ENCODE measurements at regions not wholly inside any gene's neighbourhood (a gene's known extent, or its start where the extent isn't known, plus 50 kb on each side); places are given as distances from the start of the nearest gene placed in this dataset.

DNA sequence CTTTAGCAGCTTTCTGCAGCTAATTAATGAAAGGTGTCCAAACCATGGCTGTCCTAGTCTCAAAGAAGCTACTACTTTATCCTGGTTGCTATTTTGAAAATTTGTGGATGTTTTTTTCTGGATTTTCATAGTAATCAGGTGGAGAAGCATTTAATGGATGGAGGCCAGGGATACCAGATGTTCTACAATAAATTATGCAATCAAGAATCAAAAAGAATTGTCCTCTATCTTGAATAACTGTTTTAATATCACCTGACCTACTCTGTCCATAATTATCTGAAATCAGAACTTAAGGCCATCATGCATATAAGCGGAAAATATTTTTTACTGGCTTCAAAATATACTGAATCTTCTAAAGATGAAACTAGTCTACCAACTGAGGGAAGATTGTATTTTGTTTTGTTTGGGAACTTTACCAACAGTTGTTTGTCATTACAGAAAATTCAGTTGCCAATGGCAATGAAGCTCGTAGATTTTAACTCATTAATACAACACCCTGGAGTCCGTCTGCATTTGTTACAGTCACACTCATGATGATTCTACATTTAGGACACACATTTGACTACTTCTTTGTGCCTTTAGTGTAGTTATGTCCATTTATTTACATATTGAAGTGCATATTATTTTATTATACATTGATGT lies 762.3 kb upstream of the GRM7 start:
- no peak for DNase-seq (ENCODE audit: low spot score)

DNA sequence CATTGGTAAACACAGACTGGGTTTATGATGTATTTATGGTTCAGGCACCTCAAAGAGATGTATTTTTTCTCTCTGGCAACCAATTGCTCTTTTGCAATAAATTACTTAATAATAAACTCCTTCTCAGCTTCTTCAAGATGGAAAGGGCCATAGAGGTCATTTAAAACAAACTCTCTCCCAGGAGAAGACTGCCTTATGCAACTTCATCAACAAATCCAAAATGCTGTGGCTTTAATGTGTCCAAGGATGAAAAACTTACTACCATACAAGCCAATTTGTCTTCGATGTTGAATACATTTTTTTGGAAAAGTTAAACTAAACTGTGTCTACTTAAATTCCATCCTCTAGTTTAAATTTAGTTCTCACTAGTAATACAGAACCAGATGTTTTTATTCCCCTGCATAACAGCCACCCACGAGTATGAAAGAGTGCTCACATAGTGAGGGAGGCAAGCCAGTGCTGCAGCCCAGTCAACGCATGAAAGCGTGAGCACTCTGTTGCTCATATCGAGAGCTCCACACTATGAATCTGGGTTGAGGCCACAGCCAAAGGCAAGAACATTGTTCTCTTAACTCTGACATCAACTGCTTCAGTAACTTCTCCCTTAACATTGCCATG lies 761.3 kb upstream of the GRM7 start:
- no peak for DNase-seq (ENCODE audit: low spot score)

DNA sequence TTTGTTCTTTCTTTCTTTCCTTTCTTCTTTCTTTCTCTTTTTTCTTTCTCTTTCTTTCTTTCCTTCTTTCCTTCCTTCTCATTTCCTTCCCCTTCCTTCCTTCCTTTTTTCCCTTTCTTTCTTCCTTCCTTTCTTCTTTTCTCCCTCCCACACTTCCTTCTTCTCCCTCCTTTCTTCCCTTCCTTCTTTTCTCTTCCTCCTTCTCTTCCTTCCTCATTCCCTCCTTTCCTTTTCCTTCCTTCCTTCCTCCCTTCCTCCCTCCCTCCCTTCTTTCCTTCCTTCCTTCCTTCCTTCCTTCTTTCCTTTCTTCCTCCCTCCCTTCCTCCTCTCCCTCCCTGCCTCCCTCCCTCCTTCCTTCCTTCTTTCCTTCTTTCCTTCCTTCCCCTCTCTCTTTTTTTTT lies 755.7 kb upstream of the GRM7 start:
- no peak for DNase-seq (ENCODE audit: low spot score)

DNA sequence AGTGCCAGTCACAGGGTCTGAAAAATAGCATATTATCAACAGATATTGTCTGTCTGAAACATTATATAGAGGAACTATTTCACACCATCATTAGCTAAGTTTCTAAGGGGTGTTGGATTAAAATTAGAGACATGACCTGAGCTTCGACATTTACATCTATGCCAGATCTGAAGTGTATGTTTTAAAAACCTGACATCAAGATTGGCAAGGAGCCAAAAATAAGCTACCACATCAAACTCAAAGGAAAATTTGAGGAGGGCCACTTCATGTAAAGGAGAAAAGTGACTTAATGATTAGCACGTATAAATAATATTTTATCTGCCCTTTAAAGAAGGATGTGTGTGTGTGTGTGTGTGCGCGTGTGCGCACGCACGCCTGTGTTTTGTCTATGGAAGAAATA lies 752.0 kb upstream of the GRM7 start:
- DNase-seq (ENCODE audit: low spot score) = no peak

DNA sequence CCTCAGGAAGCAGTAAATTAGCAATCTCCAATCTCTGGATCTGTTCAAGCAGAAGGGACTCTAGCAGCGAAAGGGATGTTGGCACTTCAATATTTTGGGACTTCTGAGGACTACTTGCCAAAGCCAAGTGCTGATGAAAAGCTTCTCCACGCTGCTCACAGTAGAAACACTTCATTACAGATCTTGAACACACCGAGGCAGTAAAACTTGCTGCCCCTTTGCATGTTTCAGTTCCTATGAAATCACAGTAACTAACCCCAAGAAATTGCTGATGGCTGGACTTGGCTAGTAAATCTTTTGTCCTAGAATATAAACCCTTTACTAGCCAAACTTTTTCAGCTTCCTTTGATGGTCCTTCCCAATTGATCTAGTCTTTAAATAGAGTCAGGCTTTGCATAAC lies 750.5 kb upstream of the GRM7 start:
- DNase-seq (ENCODE audit: low spot score) = no peak

DNA sequence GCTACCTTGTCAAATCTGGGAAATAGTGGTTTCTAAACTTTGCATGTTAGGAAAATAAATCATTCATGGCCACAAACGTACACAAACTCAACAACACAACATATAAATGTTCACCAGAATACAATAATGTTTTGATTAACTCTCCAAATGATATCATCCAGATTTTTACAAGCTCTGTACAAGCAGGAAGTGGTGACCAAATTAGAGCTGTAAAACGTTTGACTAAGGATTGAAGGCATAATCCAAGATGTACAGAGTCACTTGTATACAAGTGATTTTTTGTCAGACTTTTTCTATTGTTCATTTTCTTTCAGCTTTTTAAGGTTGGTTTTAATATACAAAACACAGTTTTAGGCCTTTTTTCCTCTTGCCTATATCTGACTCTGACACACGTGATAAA lies 748.4 kb upstream of the GRM7 start:
- DNase-seq (ENCODE audit: low spot score) = no peak

DNA sequence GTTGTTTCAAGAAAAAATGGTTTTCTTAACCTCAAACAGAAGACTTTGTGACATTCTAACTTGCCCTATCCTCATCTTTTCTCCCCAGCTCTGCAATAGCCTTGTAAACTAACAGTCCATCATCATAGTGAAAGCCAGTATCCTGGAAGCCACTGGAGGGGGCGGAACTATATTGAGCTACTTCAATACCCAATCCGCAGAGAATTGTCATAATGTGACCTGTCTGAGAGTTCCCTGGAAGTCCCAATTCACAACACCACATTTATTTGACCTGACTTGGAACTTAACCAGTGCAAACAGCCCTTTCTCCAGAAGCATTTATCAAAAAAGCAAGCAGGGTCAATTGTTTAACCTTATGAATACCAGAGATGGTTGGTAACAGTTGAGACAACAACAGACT lies 747.6 kb upstream of the GRM7 start:
- DNase-seq (ENCODE audit: low spot score) = no peak

DNA sequence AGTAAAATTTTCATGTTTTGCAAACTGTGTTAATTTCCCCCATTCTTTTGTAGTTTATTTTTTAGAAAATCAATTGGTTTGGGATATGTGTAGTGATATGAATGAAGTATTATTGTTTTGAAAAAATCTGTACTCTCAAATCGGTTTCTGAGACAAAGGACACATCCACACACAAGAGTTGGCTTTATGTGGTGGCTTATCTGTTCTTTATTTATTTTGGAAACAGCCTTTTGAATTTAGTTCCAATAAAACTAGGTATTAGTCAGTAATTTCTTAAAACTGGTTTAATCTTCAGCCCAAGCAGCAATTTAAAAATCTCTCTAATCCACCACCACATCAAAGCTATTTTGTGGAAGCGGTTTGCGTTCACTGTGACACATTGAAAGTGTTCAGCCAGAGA lies 741.5 kb upstream of the GRM7 start:
- no peak for DNase-seq (ENCODE audit: low spot score)

DNA sequence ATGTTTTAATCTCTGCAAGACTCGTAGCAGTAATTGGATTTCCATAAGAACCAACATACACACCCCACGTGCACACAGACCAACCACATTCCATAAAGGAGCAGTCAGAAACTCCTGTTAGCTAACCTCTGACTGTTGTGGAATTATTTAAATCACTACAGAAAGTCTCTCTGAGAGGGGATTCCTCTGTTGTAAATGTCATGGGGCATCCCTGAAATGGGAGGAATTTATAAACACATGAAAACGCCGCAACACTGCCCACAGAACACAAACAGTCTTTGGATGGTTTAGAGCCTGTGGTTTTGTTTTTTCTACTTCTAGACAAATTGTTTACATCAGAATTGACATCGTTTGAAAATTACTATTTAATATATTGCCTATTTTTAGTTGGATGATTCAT lies 740.1 kb upstream of the GRM7 start:
- DNase-seq (ENCODE audit: low spot score) = no peak

DNA sequence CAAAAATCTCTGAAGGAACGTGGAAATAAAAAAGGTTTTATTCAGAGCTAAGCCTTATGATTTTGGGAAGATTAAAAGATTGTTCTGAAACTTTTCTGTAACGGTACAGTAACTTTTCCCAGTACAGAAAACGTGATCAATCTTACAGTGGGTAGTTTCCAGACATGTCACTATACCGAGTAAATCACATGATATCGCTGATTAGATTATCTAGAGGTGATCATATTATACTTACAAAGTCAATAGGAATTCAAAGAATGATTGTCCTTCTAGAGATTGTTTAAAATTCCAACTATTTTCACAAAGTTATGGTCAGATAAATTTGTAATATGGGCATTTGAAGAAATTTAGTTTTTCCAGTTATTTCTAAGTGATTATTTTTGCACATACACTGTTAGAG lies 736.0 kb upstream of the GRM7 start:
- no peak for DNase-seq (ENCODE audit: low spot score)

DNA sequence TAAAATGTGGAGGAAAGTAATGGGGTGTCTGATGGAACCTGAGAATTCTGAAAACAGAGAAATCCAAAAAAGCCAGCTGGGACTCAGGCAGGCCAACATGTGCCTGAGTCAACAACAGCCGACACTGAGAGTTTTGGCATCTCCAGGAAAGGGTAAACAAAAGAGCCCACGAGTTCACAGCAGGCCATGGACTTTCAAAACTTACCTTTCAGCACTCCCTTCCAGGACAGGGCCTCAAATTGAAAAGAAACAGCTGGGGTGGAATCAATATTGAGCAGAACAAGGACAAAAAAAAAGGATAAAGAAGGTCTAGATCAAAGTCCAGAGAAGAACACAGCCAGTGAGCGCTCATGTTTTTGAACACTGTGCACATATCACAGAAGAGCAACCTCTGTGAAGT lies 735.4 kb upstream of the GRM7 start:
- no peak for DNase-seq (ENCODE audit: low spot score)

DNA sequence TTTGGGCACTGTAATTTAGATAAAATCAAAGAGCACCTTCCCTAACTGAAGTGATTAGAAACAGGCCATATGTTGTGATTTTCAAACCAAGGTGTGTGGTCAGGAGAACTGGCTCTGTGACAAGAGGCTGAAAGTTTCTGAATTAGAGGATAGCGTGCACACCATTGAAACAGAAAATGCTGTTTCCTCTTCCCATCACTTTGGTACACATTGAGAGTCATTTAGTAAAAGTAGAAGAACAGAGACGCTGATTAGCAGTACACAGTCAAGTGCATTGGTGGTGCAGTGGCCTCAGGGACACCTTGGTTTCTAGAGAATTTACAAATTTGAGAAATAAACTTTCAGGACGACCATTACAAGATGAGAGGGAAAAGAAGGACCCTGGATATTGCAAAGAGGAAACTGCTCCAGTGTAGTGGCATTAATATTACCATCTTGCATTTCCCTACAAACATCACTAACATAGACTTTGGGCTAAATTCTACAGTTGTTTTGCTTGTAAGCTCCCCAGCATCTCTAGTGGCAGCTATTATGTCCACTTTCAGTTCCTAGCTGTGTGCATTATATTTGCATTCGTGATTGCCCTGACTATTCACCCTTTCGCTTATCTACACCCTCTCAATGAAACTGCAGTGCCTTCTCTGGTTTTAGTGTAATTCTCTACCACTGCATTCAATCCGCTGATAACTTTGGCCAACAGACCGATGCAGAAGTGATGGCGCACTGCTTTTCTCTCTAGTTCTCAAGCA lies 728.1 kb upstream of the GRM7 start:
- no peak for DNase-seq (ENCODE audit: low spot score)

DNA sequence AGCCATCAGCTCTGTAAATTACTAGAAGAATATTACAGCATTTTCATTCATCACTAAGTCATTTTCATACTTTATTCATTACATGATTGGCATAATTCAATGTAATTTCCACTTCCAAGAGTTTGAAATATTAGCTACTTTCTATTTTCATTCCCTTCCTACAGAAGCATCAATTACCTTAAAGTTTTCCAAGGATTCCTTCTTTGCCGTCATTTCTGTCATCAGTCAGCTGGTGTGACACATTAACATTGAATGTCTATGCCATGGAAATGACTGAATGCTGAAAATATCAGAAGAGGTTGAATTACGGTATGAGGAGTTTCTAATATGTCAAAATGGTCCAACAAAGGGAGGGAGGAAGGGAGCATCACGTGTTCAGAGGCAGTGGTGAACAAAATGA lies 718.2 kb upstream of the GRM7 start:
- DNase-seq (ENCODE audit: low spot score) = no peak

DNA sequence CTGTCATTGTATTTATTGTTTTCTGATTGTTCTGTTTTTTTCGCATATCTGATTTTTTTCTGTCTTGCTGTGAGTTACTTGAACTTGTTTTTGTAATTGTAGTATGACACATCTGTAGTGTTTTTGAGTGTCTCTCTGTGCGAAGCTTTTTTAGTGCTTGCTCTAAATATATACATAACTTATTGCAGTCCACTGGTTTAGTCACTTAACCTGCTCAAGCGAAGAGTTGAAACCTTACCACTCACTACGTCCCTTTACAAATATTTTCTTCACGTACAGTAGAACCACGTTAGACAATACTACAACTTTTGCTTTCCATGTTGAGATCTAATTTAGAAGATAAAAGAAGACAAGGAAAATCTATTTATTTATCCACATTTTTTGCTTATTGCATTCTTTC lies 713.0 kb upstream of the GRM7 start:
- DNase-seq (ENCODE audit: low spot score) = no peak

DNA sequence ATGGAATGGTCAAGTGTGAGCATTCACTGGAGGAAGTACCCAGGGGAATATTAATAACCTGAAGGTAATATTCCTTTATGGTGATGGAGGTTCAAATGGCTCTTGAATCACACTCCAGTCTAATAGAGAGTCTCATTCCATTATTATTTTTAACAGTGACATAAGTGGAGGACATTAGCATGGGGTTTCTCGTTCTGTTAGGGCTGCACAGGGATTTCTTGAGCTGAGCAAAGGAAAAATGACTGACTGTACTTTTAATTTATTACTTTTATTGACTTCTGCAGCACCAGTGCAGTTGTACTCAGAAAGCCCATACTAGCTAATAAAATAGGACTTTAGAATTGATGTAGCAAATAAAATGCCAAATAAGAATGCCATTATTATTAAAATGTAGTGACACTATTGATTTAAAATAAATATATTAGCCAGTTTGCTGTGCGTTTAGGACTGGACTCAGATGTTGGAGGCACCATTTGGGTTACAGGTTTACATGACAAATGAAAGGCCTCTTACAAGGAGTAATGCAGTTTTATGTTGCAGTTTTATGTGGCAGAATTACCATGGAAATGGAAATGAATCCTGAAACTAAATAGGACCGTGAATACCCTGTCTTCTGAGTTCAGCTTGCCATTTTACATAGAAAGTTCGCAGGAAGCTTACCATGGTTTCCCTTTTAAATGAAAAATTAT lies 705.1 kb upstream of the GRM7 start:
- DNase-seq (ENCODE audit: low spot score) = no peak

DNA sequence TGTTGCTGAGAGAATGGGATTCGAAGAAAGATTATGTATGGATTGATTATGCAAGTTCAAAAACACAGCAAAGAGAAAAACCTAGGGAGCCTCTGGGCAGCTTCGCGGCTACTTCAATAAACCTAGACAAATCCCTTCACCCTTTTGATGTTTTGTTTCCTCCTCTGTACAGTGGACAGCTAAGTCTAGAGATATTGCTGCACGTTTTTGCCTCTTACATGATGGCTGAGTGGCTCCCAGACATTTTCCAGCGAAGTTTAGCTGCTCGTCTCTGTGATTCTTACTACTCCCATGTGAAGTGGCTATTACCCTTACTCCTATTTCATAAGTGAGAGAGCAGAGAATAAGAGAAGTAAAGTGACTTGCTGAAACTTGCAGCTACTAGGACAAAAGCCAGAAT lies 695.0 kb upstream of the GRM7 start:
- DNase-seq (ENCODE audit: low spot score) = no peak

DNA sequence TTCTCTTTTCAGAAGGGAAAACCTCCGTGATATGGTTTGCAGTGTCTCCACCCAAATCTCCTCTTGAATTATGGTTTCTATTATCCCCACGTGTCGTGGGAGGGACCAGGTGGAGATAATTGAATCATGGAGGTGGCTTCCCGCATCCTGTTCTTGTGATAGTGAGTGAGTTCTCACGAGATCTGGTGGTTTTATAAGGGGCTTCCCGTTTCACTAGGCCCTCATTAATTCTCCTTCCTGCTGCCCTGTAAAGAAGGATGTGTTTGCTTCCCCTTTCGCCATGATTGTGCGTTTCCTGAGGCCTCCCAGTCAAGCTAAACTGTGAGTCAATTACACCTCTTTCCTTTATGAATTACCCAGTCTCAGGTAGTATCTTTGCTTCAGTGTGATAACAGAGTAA lies 692.7 kb upstream of the GRM7 start:
- DNase-seq (ENCODE audit: low spot score) = no peak

DNA sequence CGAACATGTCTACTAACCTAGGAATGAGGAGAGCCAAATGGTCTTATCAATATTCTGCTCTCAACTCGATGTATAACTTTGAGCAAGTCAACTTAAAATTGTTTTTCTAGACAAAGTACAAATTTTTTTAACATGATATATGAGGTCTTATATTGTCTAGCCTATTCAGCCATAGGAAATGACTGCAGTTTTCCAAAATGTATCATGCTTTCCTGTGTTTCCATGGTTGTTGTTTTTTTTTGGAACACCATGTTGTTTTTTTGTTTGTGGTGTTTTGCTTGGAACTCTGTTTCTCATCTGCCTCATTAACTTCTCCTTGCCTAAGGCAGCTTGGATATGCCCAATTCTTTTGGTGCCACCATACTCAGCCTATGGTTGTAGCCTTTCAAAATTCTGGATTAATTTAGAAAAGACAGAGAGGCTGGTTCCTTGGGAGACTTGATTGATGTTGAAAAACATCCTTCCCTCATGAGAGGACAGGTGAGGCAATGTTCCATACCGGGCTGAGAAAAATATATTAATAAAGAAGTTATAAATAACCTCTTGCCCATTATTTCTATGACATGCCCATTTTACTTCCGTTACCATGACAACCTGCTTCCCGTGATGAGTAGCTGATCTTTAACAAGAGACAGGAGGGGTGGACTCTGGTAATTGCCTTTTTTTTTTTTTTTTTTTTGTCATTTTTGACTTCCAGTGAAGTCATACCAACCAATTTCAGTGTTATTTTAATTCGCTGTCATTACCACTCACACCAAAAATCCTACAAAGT lies 687.9 kb upstream of the GRM7 start:
- DNase-seq (ENCODE audit: low spot score) = no peak

DNA sequence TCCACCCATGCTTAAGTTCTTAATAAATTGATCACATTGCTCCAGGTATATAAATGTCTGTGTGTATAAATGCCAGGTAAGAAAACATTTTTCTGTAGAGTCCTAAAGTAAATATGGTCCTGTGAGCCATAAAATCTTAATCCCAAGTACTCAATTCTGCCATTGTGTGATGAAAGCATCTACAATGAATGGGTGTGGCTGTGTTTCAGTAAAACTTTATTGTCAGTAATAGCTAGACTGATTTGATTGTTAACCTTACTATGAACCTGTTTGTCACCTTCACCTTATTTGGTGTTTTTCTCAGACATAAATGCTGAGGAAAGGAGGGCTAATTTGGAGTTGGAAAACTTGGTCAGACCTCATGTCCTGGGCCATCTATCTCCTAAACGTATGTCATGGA lies 683.5 kb upstream of the GRM7 start:
- DNase-seq (ENCODE audit: low spot score) = no peak

DNA sequence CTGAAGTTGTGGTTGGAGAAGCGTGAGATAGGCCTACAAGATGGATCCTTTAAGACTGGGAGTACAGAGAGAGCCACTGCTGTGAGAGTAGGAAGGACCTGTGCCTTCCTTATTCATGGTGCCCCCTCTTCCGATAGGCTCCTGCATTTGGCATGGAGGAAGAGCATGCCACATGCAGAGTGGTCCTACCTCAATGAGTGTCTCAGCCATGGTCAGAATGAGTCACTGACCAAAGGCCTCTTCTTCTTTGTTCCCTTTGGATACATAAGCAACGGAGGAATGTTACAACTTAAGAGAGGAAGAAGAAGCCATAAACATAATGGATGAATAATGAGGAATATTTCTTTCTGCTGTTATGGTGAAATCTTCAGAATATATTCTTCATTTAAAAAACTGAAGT lies 681.2 kb upstream of the GRM7 start:
- DNase-seq (ENCODE audit: low spot score) = no peak

DNA sequence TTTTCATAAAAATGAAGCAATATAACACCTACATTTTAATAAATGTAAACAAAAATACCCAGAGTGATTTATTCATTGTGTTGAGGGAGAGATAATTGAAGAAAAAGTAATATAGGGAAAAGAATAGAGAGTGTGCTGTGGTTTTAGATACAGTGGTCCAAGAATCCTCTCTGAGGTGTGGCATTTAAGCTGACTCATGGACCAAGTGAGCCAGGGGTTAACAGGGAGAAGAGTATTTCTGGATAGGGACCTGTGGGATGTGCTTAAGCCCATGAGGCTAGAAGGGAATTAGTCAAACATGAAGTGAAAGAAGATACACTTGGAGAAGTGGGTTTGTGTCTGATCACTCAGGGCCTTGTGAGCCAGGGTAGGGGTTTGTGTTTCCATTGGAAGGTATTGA lies 680.7 kb upstream of the GRM7 start:
- DNase-seq (ENCODE audit: low spot score) = no peak

DNA sequence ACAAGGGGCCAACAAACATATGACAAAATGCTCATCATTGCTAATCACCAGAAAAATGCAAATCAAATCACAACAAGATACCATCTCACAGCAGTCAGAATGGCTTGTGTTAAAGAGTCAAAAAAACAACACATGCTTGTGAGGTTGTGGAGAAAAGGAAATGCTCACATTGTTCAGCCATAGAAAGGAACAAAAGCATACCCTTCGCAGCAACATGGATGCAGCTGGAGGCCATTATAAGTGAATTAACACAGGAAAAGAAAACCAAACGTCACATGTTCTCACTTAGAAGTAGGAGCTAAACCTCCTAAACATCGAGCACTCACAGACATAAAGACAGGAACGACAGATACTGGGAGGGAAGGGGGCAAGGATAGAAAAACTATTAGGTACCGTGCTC lies 678.4 kb upstream of the GRM7 start:
- no peak for DNase-seq (ENCODE audit: low spot score)
